HL-60 (cell line): ENCODE measurements at regions not wholly inside any gene's neighbourhood (a gene's known extent, or its start where the extent isn't known, plus 50 kb on each side); places are given as distances from the start of the nearest gene placed in this dataset.

ENCODE experiments used
- DNase-seq, 2 experiments: peaks; one replicate each; pipeline ENCODE4 v3.0.0-alpha.2; 2010 to 2020; ENCODE audit warnings: low read depth in 1 of 2, low spot score in 1 of 2
- H3K27ac ChIP-seq: fragments of 250-450 bp; sonication (Bioruptor Pico); replicated peaks from 2 replicates; pipeline ENCODE4 v1.5.1; 2020; ENCODE audit warnings: mild to moderate bottlenecking, moderate library complexity
- H3K27me3 ChIP-seq: fragments of 250-450 bp; sonication (Bioruptor Pico); 2 replicates; pipeline ENCODE4 v1.5.1; 2021; ENCODE audit warnings: mild to moderate bottlenecking, moderate library complexity; ENCODE audit not compliant: insufficient read depth, poor library complexity, severe bottlenecking
- H3K4me3 ChIP-seq: replicated peaks from 2 replicates; pipeline ENCODE4 v1.5.1; 2011; ENCODE audit warnings: mild to moderate bottlenecking, control low read depth, low read length; ENCODE audit not compliant: insufficient read depth
- CTCF ChIP-seq: IDR thresholded peaks from one replicate; pipeline ENCODE4 v1.5.1; 2011; ENCODE audit warnings: low read length, control low read depth, inconsistent platforms; ENCODE audit not compliant: insufficient read depth
- GABPA ChIP-seq: IDR thresholded peaks from 2 replicates; pipeline ENCODE4 v1.6.1; 2012; ENCODE audit warnings: low read depth
- POLR2AphosphoS5 ChIP-seq: IDR thresholded peaks from 2 replicates; pipeline ENCODE4 v1.6.1; 2012; ENCODE audit warnings: low read depth
- REST ChIP-seq: IDR thresholded peaks from 2 replicates; pipeline ENCODE4 v1.6.1; 2012; ENCODE audit warnings: low read depth; ENCODE audit not compliant: insufficient replicate concordance
- SPI1 ChIP-seq: IDR thresholded peaks from 2 replicates; pipeline ENCODE4 v1.6.1; 2012; ENCODE audit warnings: low read depth, mild to moderate bottlenecking, borderline replicate concordance

- no peak for TF ChIP-seq SPI1
- Histone ChIP-seq H3K27ac (no peak overlapping the region), H3K27me3 (no peaks in the 10 kb centered on the region), H3K4me3 (no peak overlapping the region)
- no peak for DNase-seq
These were observed 141.1 kb downstream of the PIK3R1 start for GRCh38 chr5:68356623-68357022.

- DNase-seq = no peak
These were observed 144.1 kb downstream of the PIK3R1 start for GRCh38 chr5:68359699-68360098.

GRCh38 chr5:68362331-68362730 lies 146.8 kb downstream of the PIK3R1 start:
- no peak for DNase-seq
- Histone ChIP-seq H3K4me3 (no peak overlapping the region), H3K27ac (no peak overlapping the region), H3K27me3 (no peaks in the 10 kb centered on the region)
- TF ChIP-seq CTCF (no peak), REST (no peak), GABPA (no peak), POLR2AphosphoS5 (no peak), SPI1 (no peak)

More at GRCh38 chr5:68359699-68360098, 144.1 kb downstream of the PIK3R1 start:
- H3K4me3 ChIP-seq = no peak overlapping the region
- H3K27me3 ChIP-seq = no peaks in the 10 kb centered on the region
- no peak overlapping the region for H3K27ac ChIP-seq
- TF ChIP-seq POLR2AphosphoS5 (no peak), CTCF (no peak)

- Histone ChIP-seq H3K27me3 (no peaks in the 10 kb centered on the region), H3K4me3 (no peak overlapping the region), H3K27ac (no peak overlapping the region)
- TF ChIP-seq CTCF = no peak
- no peak for TF ChIP-seq SPI1
- TF ChIP-seq POLR2AphosphoS5 = no peak
- no peak for TF ChIP-seq GABPA
- no peak for TF ChIP-seq REST
- no peak for DNase-seq
These were observed 150.3 kb downstream of the PIK3R1 start for GRCh38 chr5:68365889-68366288.
